IMR-90 (cell line): ENCODE measurements at regions not wholly inside any gene's neighbourhood (a gene's known extent, or its start where the extent isn't known, plus 50 kb on each side); places are given as distances from the start of the nearest gene placed in this dataset.

ENCODE experiments used
- ATAC-seq: fragments of 200-7000 bp; cut with Tn5 transposase; 2 replicates; pipeline ENCODE4 v1.9.1; 2020; ENCODE audit warnings: low read depth, mild to moderate bottlenecking, moderate library complexity
- BruUV-seq: library from RNA; stranded (reverse); fragments of 400-500 nt; replicated peaks from 2 replicates; lab custom pipeline; 2021; lab: Mats Ljungman, UMichigan
- CTCF ChIA-PET: fragments of 300-600 bp; formaldehyde crosslinking; extraction: SDS; loops from one replicate; lab custom pipeline; 2021; ENCODE audit warnings: antibody characterized with exemption; lab: Yijun Ruan, JAX
- POLR2A ChIA-PET: fragments of 300-600 bp; sonication (Branson Sonifier 250); formaldehyde crosslinking; loops from one replicate; lab custom pipeline; 2022; ENCODE audit warnings: antibody characterized with exemption; ENCODE audit not compliant: unreplicated experiment; lab: Charles Lee
- DNase-seq: peaks from one replicate; pipeline ENCODE4 v3.0.0; 2013
- H2AFZ ChIP-seq: replicated peaks from 2 replicates; pipeline ENCODE3; 2013; ENCODE audit warnings: low read length, mild to moderate bottlenecking; ENCODE audit not compliant: poor library complexity
- H2AK5ac ChIP-seq: 2 replicates; pipeline ENCODE4 v1.6.1; 2013; ENCODE audit warnings: low read depth, low read length, inconsistent platforms
- H2AK9ac ChIP-seq: replicated peaks from 2 replicates; pipeline ENCODE3; 2013; ENCODE audit warnings: mild to moderate bottlenecking, low read depth, low read length, moderate library complexity; ENCODE audit not compliant: poor library complexity
- H2BK120ac ChIP-seq: 2 replicates; pipeline ENCODE4 v1.6.1; 2013; ENCODE audit warnings: low read depth, low read length, inconsistent platforms
- H2BK15ac ChIP-seq: 3 replicates; pipeline ENCODE4 v1.6.1; 2013; ENCODE audit warnings: low read depth, low read length, inconsistent platforms
- H2BK20ac ChIP-seq: 2 replicates; pipeline ENCODE4 v1.6.1; 2013; ENCODE audit warnings: low read depth, mild to moderate bottlenecking, inconsistent platforms, low read length, moderate library complexity
- H2BK5ac ChIP-seq: 2 replicates; pipeline ENCODE4 v1.6.1; 2013; ENCODE audit warnings: mild to moderate bottlenecking, low read depth, low read length, inconsistent platforms; ENCODE audit not compliant: poor library complexity, severe bottlenecking
- H3K14ac ChIP-seq: replicated peaks from 2 replicates; pipeline ENCODE4 v1.6.1; 2013; ENCODE audit warnings: low read depth, low read length, inconsistent platforms
- H3K18ac ChIP-seq: 2 replicates; pipeline ENCODE4 v1.6.1; 2013; ENCODE audit warnings: low read depth, low read length, control low read depth
- H3K23ac ChIP-seq: 2 replicates; pipeline ENCODE4 v1.6.1; 2013; ENCODE audit warnings: low read depth, low read length, inconsistent platforms
- H3K27ac ChIP-seq: 2 replicates; pipeline ENCODE4 v1.5.1; 2013; ENCODE audit warnings: mild to moderate bottlenecking, control low read depth, low read length; ENCODE audit not compliant: insufficient read depth
- H3K27me3 ChIP-seq: 2 replicates; pipeline ENCODE4 v1.6.1; 2013; ENCODE audit warnings: low read length; ENCODE audit not compliant: control insufficient read depth, insufficient read depth
- H3K36me3 ChIP-seq: 2 replicates; pipeline ENCODE4 v1.6.1; 2013; ENCODE audit warnings: low read length, mixed read lengths; ENCODE audit not compliant: control insufficient read depth, insufficient read depth
- H3K4ac ChIP-seq: 2 replicates; pipeline ENCODE4 v1.6.1; 2013; ENCODE audit warnings: low read depth, low read length, inconsistent platforms
- H3K4me1 ChIP-seq: 2 replicates; pipeline ENCODE4 v1.6.1; 2013; ENCODE audit warnings: low read length, mixed read lengths; ENCODE audit not compliant: control insufficient read depth, insufficient read depth
- H3K4me2 ChIP-seq: 2 replicates; pipeline ENCODE4 v1.6.1; 2013; ENCODE audit warnings: low read depth, mild to moderate bottlenecking, control low read depth, low read length, moderate library complexity
- H3K4me3 ChIP-seq: 2 replicates; pipeline ENCODE4 v1.5.1; 2013; ENCODE audit warnings: low read depth, mild to moderate bottlenecking, control low read depth, low read length, moderate library complexity; ENCODE audit not compliant: insufficient read depth
- H3K56ac ChIP-seq: 2 replicates; pipeline ENCODE4 v1.6.1; 2013; ENCODE audit warnings: low read length, inconsistent platforms; ENCODE audit not compliant: insufficient read depth; ENCODE audit errors: extremely low read depth
- H3K79me1 ChIP-seq, 2 experiments: 2 replicates each; pipeline ENCODE4 v1.6.1; 2013; ENCODE audit warnings: low read length in 2 of 2, inconsistent platforms in 1 of 2, low read depth in 1 of 2
- H3K9ac ChIP-seq: 2 replicates; pipeline ENCODE4 v1.6.1; 2013; ENCODE audit warnings: low read depth, low read length, control low read depth
- H3K9me1 ChIP-seq: 2 replicates; pipeline ENCODE4 v1.6.1; 2013; ENCODE audit warnings: low read length, inconsistent platforms; ENCODE audit not compliant: insufficient read depth
- H3K9me3 ChIP-seq: 2 replicates; pipeline ENCODE4 v1.6.1; 2013; ENCODE audit warnings: low read length; ENCODE audit not compliant: control insufficient read depth, insufficient read depth
- H4K20me1 ChIP-seq: 2 replicates; pipeline ENCODE4 v1.6.1; 2013; ENCODE audit warnings: low read length, inconsistent platforms; ENCODE audit not compliant: insufficient read depth
- H4K5ac ChIP-seq: 2 replicates; pipeline ENCODE4 v1.6.1; 2013; ENCODE audit warnings: mild to moderate bottlenecking, low read depth, low read length, control low read depth
- H4K8ac ChIP-seq, 2 experiments: 2 replicates each; pipeline ENCODE4 v1.6.1; 2013; ENCODE audit warnings: low read depth in 2 of 2, low read length in 2 of 2, control low read depth in 1 of 2, inconsistent platforms in 1 of 2
- H4K91ac ChIP-seq: 2 replicates; pipeline ENCODE4 v1.6.1; 2013; ENCODE audit warnings: low read depth, low read length, inconsistent platforms; ENCODE audit not compliant: insufficient read depth
- BHLHE40 ChIP-seq: fragments of 150-350 bp; IDR thresholded peaks from 2 replicates; pipeline ENCODE4 v1.6.1; 2016; ENCODE audit warnings: mild to moderate bottlenecking, low read depth, low read length
- POLR2A ChIP-seq: IDR thresholded peaks from 2 replicates; pipeline ENCODE4 v1.6.1; 2012; ENCODE audit warnings: mild to moderate bottlenecking, low read depth, low read length
- RCOR1 ChIP-seq: IDR thresholded peaks from 2 replicates; pipeline ENCODE4 v1.6.1; 2012; ENCODE audit warnings: mild to moderate bottlenecking, low read length, improper control_type of control experiment; ENCODE audit not compliant: insufficient replicate concordance
- SMC3 ChIP-seq: fragments of 150-350 bp; IDR thresholded peaks from 2 replicates; pipeline ENCODE4 v1.6.1; 2016; ENCODE audit warnings: low read depth, mild to moderate bottlenecking, antibody characterized with exemption, low read length, moderate library complexity
- USF2 ChIP-seq: fragments of 150-350 bp; IDR thresholded peaks from 2 replicates; pipeline ENCODE4 v1.6.1; 2017; ENCODE audit warnings: mild to moderate bottlenecking, antibody characterized with exemption, low read length, low read depth
- WGBS, 2 experiments: methylation state at CpG; one replicate each; pipeline versions ENCODE4 v1.1.5 to v1.1.7; 2013; ENCODE audit warnings: missing lambda C conversion rate in 2 of 2; ENCODE audit not compliant: insufficient read length in 1 of 2; ENCODE audit errors: extremely low coverage in 2 of 2; 5-methylcytosine and 5-hydroxymethylcytosine counted together
- dilution Hi-C: fragments of 300-500 bp; cut with HindIII; formaldehyde crosslinking; loops from one replicate; pipeline ENCODE4 v1.14.3; 2018; ENCODE audit warnings: low sequenced_read_pairs; ENCODE audit not compliant: unreplicated experiment
- in situ Hi-C: fragments of 300-500 bp; cut with MboI; formaldehyde crosslinking; loops from 3 replicates; pipeline ENCODE4 v1.14.3; 2019; ENCODE audit warnings: low sequenced_read_pairs, inconsistent platforms, mixed read lengths
- intact Hi-C: fragments of 100-400 bp; cut with micrococcal nuclease; formaldehyde crosslinking; loops from 2 replicates; pipeline ENCODE4 v1.10.0; 2022
- TF ChIP-seq, protein P1 (sequence below): conservative IDR thresholded peaks from 2 replicates; pipeline ENCODE4 v1.5.1; 2012; ENCODE audit warnings: mild to moderate bottlenecking, low read depth, low read length, improper control_type of control experiment

- TF ChIP-seq BHLHE40, result no peak
Observed at GRCh38 chr12:34208331-34209258, 186.3 kb downstream of the ALG10 start (continued).

DNA sequence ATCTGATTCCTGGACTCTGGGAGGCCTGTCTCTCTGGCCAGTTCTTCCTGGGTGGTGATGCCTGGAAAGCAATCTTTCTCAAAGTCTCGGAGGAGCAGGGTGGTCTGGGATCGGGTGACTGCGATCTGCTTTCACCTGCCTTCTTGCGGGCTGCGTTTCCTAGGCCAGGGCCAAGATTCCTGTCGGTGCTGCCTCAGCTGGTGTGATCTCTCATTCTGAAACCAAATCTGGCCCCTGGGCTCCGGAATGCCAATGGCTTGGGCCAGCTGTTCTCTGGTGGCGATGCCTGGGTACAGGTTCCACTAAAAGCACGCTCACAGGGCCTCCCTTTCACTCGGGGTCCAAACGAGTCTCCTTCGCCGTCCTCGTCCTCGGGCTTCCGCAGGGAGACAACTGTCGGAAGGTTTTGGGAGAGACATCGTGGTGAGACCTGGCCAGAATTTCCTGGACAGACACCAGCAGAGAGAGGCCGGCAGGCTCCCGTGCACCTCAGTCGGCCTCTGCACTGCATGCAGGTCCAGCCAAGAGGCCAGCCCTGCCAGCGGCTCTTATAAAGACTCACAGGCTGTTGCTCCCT lies 187.1 kb downstream of the ALG10 start:
- Histone ChIP-seq H3K23ac (no peak overlapping the region), H3K36me3 (no peaks in the 10 kb centered on the region), H3K18ac (no peak overlapping the region), H2AFZ (no peak overlapping the region), H3K4ac (no peak overlapping the region), H3K9me3 (peaks cover 57% of the 10 kb centered on the region), H4K5ac (no peak overlapping the region), H3K4me2 (no peak overlapping the region), H3K56ac (no peak overlapping the region), H3K9me1 (no peaks in the 10 kb centered on the region), H3K9ac (no peak overlapping the region), H2BK15ac (no peak overlapping the region), H4K91ac (no peak overlapping the region), H2BK5ac (no peak overlapping the region), H3K79me1 (no peaks in the 10 kb centered on the region), H3K27ac (no peak overlapping the region), H2AK9ac (no peak overlapping the region), H4K8ac (no peak overlapping the region), H4K20me1 (no peaks in the 10 kb centered on the region), H2BK120ac (no peak overlapping the region), H3K4me1 (no peaks in the 10 kb centered on the region), H2BK20ac (no peak overlapping the region), H2AK5ac (no peak overlapping the region), H3K27me3 (no peaks in the 10 kb centered on the region), H3K14ac (no peak overlapping the region), H3K4me3 (no peak overlapping the region)
- intact Hi-C loops, result no loop called here
- dilution Hi-C loops, result no loop called here
- ChIA-PET CTCF (interaction anchor here (0.6 kb wide), 1 partner anchor 12 kb away, joined by 3 read pairs; no protein-coding TSS in a partner anchor), POLR2A (no interaction called here)
- no peak for TF ChIP-seq USF2
- TF ChIP-seq POLR2A, result no peak
- TF ChIP-seq, protein P1, sequence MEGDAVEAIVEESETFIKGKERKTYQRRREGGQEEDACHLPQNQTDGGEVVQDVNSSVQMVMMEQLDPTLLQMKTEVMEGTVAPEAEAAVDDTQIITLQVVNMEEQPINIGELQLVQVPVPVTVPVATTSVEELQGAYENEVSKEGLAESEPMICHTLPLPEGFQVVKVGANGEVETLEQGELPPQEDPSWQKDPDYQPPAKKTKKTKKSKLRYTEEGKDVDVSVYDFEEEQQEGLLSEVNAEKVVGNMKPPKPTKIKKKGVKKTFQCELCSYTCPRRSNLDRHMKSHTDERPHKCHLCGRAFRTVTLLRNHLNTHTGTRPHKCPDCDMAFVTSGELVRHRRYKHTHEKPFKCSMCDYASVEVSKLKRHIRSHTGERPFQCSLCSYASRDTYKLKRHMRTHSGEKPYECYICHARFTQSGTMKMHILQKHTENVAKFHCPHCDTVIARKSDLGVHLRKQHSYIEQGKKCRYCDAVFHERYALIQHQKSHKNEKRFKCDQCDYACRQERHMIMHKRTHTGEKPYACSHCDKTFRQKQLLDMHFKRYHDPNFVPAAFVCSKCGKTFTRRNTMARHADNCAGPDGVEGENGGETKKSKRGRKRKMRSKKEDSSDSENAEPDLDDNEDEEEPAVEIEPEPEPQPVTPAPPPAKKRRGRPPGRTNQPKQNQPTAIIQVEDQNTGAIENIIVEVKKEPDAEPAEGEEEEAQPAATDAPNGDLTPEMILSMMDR, result no peak
- TF ChIP-seq SMC3, result no peak
- TF ChIP-seq RCOR1, result no peak
- ATAC-seq (no peak), DNase-seq (no peak)
- no TSS peak for BruUV-seq
- in situ Hi-C loops, result no loop called here
- 71% methylated on average over 11 of the region's 22 CpGs; no CpG with 5 or more reads in 1 of the 2 experiments for WGBS, 2 experiments
